Thyroid gland (tissue), 4 donors: ENCODE measurements at regions not wholly inside any gene's neighbourhood (a gene's known extent, or its start where the extent isn't known, plus 50 kb on each side); places are given as distances from the start of the nearest gene placed in this dataset.

Source experiments
- CTCF ChIP-seq, 6 experiments: fragments of 200-600 bp in 3 of 6; fragments of 450-650 bp in 3 of 6; sonication (generic) in 3 of 6; IDR thresholded peaks; one replicate each; pipeline ENCODE4 v1.5.1; 2016 to 2019; ENCODE audit warnings: antibody characterized with exemption in 6 of 6, mild to moderate bottlenecking in 2 of 6, inconsistent platforms in 1 of 6, moderate library complexity in 1 of 6
- POLR2A ChIP-seq, 2 donors: fragments of 450-650 bp; IDR thresholded peaks; one replicate each; pipeline ENCODE4 v1.6.1; 2017; ENCODE audit warnings: antibody characterized with exemption in 2 of 2, mild to moderate bottlenecking in 2 of 2, moderate library complexity in 1 of 2

- TF ChIP-seq CTCF (IDR thresholded peaks at IDR 0.05) (no peak), POLR2A (IDR thresholded peaks at IDR 0.05) (no peak)
Observed at GRCh38 chr6:6889601-6890000, 218.2 kb upstream of the RREB1 start.
